ENCODE measurements at regions not wholly inside any gene's neighbourhood (a gene's known extent, or its start where the extent isn't known, plus 50 kb on each side); places are given as distances from the start of the nearest gene placed in this dataset.

DNA sequence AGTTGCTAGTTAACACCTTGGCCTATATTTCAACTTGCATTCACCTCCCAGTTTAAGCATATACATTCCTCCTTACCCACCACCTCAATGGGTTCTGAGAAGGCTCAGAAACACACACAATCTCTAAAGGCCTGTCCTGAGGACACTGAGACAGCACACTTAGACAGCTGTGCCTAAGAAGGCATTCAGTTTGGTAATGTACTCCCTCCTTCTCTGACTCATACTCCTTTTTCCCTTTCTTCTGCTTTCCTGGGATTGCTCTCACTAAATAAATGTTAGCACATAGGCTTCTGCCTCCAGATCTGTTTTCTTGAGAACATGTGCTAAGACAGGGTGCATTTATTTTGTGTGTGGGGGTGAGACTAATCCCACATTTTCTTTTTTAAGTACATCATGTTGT, 456.8 kb upstream of the CDH6 start:
- no peak for FAIRE-seq

DNA sequence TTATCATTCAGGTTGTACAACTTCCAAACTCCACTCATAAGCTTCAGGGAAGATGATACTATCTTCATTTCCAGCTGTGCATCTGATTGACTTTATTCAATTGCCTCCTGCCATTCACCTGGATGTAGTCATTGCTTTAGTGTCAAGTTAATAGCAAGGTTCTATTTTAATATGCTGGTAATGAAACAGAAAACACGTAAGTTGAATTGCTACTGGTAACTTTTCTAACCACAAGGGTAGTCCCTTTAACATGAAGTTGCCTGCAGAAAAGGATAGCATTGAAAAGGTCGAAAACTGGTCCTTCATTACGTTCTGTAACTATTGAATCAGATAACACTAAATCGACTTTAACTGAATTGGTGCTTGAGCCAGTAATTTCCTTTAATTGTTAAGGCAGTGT, 459.4 kb upstream of the CDH6 start:
- 87 to 91% (median 88%) methylated on average over 4 of the region's 4 CpGs for WGBS, 3 donors
- FAIRE-seq, result no peak
- no peak for DNase-seq
- H3K4me3 ChIP-seq (ENCODE audit: low read depth in 1 of 3, low read length in 3 of 3), result no peak overlapping the region
- H3K4me1 ChIP-seq (ENCODE audit: control insufficient read depth in 3 of 3, insufficient read depth in 2 of 3, low read depth in 1 of 3, low read length in 2 of 3), result no peaks in the 10 kb centered on the region
- H3K9me3 ChIP-seq (ENCODE audit: control insufficient read depth in 2 of 2, insufficient read depth in 1 of 2, low read depth in 1 of 2, low read length in 1 of 2), result no peaks in the 10 kb centered on the region
- no peak overlapping the region for H3K27ac ChIP-seq (ENCODE audit: low read depth in 1 of 3, low read length in 2 of 3)
- no peaks in the 10 kb centered on the region for H3K36me3 ChIP-seq (ENCODE audit: control insufficient read depth in 3 of 3, insufficient read depth in 2 of 3, low read depth in 1 of 3, low read length in 3 of 3)
- H3K27me3 ChIP-seq (ENCODE audit: control insufficient read depth in 3 of 3, insufficient read depth in 3 of 3, low read length in 3 of 3), result no peaks in the 10 kb centered on the region

More for the DNA sequence above, 456.8 kb upstream of the CDH6 start:
- Histone ChIP-seq H3K36me3 (ENCODE audit: control insufficient read depth in 3 of 3, insufficient read depth in 2 of 3, low read depth in 1 of 3, low read length in 3 of 3) (no peaks in the 10 kb centered on the region), H3K4me3 (ENCODE audit: low read depth in 1 of 3, low read length in 3 of 3) (no peak overlapping the region), H3K4me1 (ENCODE audit: control insufficient read depth in 3 of 3, insufficient read depth in 2 of 3, low read depth in 1 of 3, low read length in 2 of 3) (no peaks in the 10 kb centered on the region), H3K27ac (ENCODE audit: low read depth in 1 of 3, low read length in 2 of 3) (no peak overlapping the region), H3K9me3 (ENCODE audit: control insufficient read depth in 2 of 2, insufficient read depth in 1 of 2, low read depth in 1 of 2, low read length in 1 of 2) (no peaks in the 10 kb centered on the region), H3K27me3 (ENCODE audit: control insufficient read depth in 3 of 3, insufficient read depth in 3 of 3, low read length in 3 of 3) (no peaks in the 10 kb centered on the region)
- no peak for DNase-seq

DNA sequence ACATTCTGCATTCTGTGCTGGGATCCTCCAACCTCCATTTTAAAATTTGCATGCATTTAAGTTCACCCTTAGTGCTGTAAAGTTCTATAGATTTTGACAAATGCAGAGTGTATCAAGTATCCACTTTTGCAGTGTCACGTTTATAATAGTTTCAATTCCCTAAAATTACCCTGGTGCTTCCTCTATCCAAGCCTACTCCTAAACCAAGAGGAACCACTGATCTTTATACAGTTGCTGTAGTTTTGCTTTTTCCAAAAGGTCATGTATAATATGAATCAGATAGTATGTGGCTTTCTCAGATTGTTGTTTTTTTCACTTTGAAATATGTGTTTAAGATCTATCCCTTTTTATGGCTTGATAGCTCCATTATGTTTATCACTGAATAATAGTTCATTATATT, 468.4 kb upstream of the CDH6 start:
- Histone ChIP-seq H3K9me3 (ENCODE audit: control insufficient read depth in 2 of 2, insufficient read depth in 1 of 2, low read depth in 1 of 2, low read length in 1 of 2) (no peaks in the 10 kb centered on the region), H3K27ac (ENCODE audit: low read depth in 1 of 3, low read length in 2 of 3) (no peak overlapping the region), H3K4me1 (ENCODE audit: control insufficient read depth in 3 of 3, insufficient read depth in 2 of 3, low read depth in 1 of 3, low read length in 2 of 3) (no peaks in the 10 kb centered on the region), H3K27me3 (ENCODE audit: control insufficient read depth in 3 of 3, insufficient read depth in 3 of 3, low read length in 3 of 3) (no peaks in the 10 kb centered on the region), H3K4me3 (ENCODE audit: low read depth in 1 of 3, low read length in 3 of 3) (no peak overlapping the region), H3K36me3 (ENCODE audit: control insufficient read depth in 3 of 3, insufficient read depth in 2 of 3, low read depth in 1 of 3, low read length in 3 of 3) (no peaks in the 10 kb centered on the region)
- no peak for DNase-seq
- WGBS, 3 donors, result 52 to 70% (median 70%) methylated on average over 1 of the region's 1 CpG
- FAIRE-seq, result no peak

DNA sequence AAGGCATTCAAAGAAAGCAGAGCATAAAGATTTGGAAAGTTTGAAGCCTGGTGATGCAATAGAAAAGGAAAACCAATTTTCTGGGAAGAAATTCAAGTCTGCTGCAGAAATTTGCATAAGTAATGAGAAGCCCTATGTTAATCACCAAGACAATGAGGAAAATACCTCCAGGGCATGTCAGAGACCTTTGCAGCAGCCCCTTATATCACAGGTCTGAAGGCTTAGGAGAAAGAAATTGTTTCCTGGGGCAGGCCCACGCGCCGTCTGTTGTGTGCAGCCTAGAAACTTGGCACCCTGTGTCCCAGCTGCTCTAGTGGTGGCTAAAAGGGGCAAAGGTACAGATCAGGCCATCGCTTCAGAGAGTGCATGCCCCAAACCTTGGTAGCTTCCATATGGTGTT, 495.3 kb upstream of the CDH6 start:
- H3K4me3 ChIP-seq (ENCODE audit: low read depth in 1 of 3, low read length in 3 of 3), result no peak overlapping the region
- H3K9me3 ChIP-seq (ENCODE audit: control insufficient read depth in 2 of 2, insufficient read depth in 1 of 2, low read depth in 1 of 2, low read length in 1 of 2), result peaks cover 0 to 8% of the 10 kb centered on the region in 2 donors
- H3K4me1 ChIP-seq (ENCODE audit: control insufficient read depth in 3 of 3, insufficient read depth in 2 of 3, low read depth in 1 of 3, low read length in 2 of 3), result no peaks in the 10 kb centered on the region
- FAIRE-seq (no peak), DNase-seq (no peak)
- H3K36me3 ChIP-seq (ENCODE audit: control insufficient read depth in 3 of 3, insufficient read depth in 2 of 3, low read depth in 1 of 3, low read length in 3 of 3), result no peaks in the 10 kb centered on the region
- WGBS, 3 donors, result 80 to 93% (median 89%) methylated on average over 4 of the region's 4 CpGs
- no peak overlapping the region for H3K27ac ChIP-seq (ENCODE audit: low read depth in 1 of 3, low read length in 2 of 3)
- no peaks in the 10 kb centered on the region for H3K27me3 ChIP-seq (ENCODE audit: control insufficient read depth in 3 of 3, insufficient read depth in 3 of 3, low read length in 3 of 3)

DNA sequence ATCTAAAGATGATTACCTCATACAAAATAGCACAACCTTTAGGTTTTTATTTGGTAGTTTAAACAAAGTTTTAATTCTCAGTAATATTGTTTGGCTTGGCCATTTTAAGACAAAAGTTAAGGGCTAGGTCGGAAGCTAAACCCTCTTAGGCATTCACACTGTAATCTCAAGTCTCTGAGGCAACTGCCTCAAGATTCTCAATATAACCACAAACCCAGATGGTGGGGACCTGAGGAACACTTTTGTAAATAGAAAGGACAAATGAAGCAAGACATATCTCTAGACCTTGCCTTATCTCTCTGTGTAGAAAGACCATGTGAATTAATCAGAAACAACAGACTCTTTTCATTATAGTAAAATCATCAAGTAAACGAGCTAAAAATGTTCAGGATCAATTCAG, 500.2 kb upstream of the CDH6 start:
- H3K9me3 ChIP-seq (ENCODE audit: control insufficient read depth in 2 of 2, insufficient read depth in 1 of 2, low read depth in 1 of 2, low read length in 1 of 2), result no peaks in the 10 kb centered on the region
- H3K4me3 ChIP-seq (ENCODE audit: low read depth in 1 of 3, low read length in 3 of 3), result no peak overlapping the region
- H3K27me3 ChIP-seq (ENCODE audit: control insufficient read depth in 3 of 3, insufficient read depth in 3 of 3, low read length in 3 of 3), result no peaks in the 10 kb centered on the region
- WGBS, 3 donors, result 35 to 45% (median 45%) methylated on average over 2 of the region's 2 CpGs
- H3K27ac ChIP-seq (ENCODE audit: low read depth in 1 of 3, low read length in 2 of 3), result no peak overlapping the region
- no peaks in the 10 kb centered on the region for H3K4me1 ChIP-seq (ENCODE audit: control insufficient read depth in 3 of 3, insufficient read depth in 2 of 3, low read depth in 1 of 3, low read length in 2 of 3)
- no peak for FAIRE-seq
- DNase-seq, result no peak
- H3K36me3 ChIP-seq (ENCODE audit: control insufficient read depth in 3 of 3, insufficient read depth in 2 of 3, low read depth in 1 of 3, low read length in 3 of 3), result no peaks in the 10 kb centered on the region

DNA sequence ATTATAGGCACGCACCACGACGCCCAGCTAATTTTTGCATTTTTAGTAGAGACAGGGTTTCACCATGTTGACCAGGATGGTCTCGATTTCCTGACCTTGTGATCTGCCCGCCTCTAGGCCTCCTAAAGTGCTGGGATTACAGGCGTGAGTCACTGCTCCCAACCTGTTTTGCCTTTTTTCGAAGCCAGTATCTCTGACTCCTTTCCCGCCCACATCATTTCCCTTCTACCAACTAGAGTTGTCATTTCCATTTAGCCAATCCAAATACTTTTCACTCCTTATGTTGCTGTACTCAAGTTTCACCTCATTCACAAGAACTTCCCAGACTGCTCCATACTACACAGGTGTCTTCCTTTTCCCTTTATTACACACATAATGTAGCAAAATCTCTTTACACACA, 502.6 kb upstream of the CDH6 start:
- Histone ChIP-seq H3K27ac (ENCODE audit: low read depth in 1 of 3, low read length in 2 of 3) (no peak overlapping the region), H3K4me1 (ENCODE audit: control insufficient read depth in 3 of 3, insufficient read depth in 2 of 3, low read depth in 1 of 3, low read length in 2 of 3) (no peaks in the 10 kb centered on the region), H3K9me3 (ENCODE audit: control insufficient read depth in 2 of 2, insufficient read depth in 1 of 2, low read depth in 1 of 2, low read length in 1 of 2) (no peaks in the 10 kb centered on the region), H3K4me3 (ENCODE audit: low read depth in 1 of 3, low read length in 3 of 3) (no peak overlapping the region), H3K36me3 (ENCODE audit: control insufficient read depth in 3 of 3, insufficient read depth in 2 of 3, low read depth in 1 of 3, low read length in 3 of 3) (no peaks in the 10 kb centered on the region), H3K27me3 (ENCODE audit: control insufficient read depth in 3 of 3, insufficient read depth in 3 of 3, low read length in 3 of 3) (no peaks in the 10 kb centered on the region)
- 80 to 92% (median 90%) methylated on average over 8 of the region's 8 CpGs for WGBS, 3 donors
- FAIRE-seq, result no peak
- DNase-seq, result no peak

DNA sequence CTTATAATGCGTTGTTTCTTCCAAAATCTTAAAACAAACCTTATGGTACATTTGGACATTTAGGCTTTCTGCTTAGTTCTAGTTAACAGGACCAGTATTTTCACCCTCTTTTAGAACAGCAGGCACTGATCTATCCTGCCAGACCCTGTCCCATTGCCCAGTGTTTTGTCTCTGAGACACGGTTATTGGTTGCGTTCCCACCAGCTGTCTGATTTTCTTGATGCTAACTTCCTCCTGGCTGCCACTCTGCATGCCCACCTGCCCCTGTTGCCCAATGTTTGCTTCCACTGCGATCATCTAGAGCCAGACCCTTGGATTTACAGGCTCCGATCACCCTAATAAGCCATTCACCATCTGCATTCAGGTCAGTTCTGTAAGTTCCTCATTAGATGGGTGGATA, 506.0 kb upstream of the CDH6 start:
- FAIRE-seq (no peak), DNase-seq (no peak)
- 79 to 83% (median 82%) methylated on average over 5 of the region's 5 CpGs for WGBS, 3 donors
- Histone ChIP-seq H3K27ac (ENCODE audit: low read depth in 1 of 3, low read length in 2 of 3) (no peak overlapping the region), H3K4me3 (ENCODE audit: low read depth in 1 of 3, low read length in 3 of 3) (no peak overlapping the region), H3K27me3 (ENCODE audit: control insufficient read depth in 3 of 3, insufficient read depth in 3 of 3, low read length in 3 of 3) (no peaks in the 10 kb centered on the region), H3K4me1 (ENCODE audit: control insufficient read depth in 3 of 3, insufficient read depth in 2 of 3, low read depth in 1 of 3, low read length in 2 of 3) (no peaks in the 10 kb centered on the region), H3K9me3 (ENCODE audit: control insufficient read depth in 2 of 2, insufficient read depth in 1 of 2, low read depth in 1 of 2, low read length in 1 of 2) (no peaks in the 10 kb centered on the region), H3K36me3 (ENCODE audit: control insufficient read depth in 3 of 3, insufficient read depth in 2 of 3, low read depth in 1 of 3, low read length in 3 of 3) (no peaks in the 10 kb centered on the region)

DNA sequence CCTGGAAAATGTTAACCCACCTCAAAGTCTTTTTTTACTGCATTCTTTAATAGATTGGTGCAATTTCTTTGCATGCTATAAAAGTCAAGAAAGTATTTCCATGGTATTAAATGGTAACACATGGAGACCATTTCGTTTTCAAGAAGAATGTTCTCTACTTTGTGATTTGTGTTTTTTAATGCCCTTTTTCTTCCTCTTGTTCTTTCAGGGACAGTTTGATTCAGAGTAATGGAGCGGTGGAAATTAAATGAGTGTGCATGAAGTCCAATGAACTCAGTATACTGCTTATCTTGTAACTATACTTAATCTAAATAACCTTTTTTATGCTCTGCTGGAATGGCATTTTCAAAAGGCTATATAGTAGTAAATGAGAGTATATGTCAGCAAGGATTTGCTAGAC, 507.0 kb upstream of the CDH6 start:
- Histone ChIP-seq H3K36me3 (ENCODE audit: control insufficient read depth in 3 of 3, insufficient read depth in 2 of 3, low read depth in 1 of 3, low read length in 3 of 3) (no peaks in the 10 kb centered on the region), H3K4me1 (ENCODE audit: control insufficient read depth in 3 of 3, insufficient read depth in 2 of 3, low read depth in 1 of 3, low read length in 2 of 3) (no peaks in the 10 kb centered on the region), H3K9me3 (ENCODE audit: control insufficient read depth in 2 of 2, insufficient read depth in 1 of 2, low read depth in 1 of 2, low read length in 1 of 2) (no peaks in the 10 kb centered on the region), H3K27ac (ENCODE audit: low read depth in 1 of 3, low read length in 2 of 3) (no peak overlapping the region), H3K4me3 (ENCODE audit: low read depth in 1 of 3, low read length in 3 of 3) (no peak overlapping the region), H3K27me3 (ENCODE audit: control insufficient read depth in 3 of 3, insufficient read depth in 3 of 3, low read length in 3 of 3) (no peaks in the 10 kb centered on the region)
- FAIRE-seq, result no peak
- DNase-seq, result no peak
- WGBS, 3 donors, result 43 to 66% (median 46%) methylated on average over 2 of the region's 2 CpGs

DNA sequence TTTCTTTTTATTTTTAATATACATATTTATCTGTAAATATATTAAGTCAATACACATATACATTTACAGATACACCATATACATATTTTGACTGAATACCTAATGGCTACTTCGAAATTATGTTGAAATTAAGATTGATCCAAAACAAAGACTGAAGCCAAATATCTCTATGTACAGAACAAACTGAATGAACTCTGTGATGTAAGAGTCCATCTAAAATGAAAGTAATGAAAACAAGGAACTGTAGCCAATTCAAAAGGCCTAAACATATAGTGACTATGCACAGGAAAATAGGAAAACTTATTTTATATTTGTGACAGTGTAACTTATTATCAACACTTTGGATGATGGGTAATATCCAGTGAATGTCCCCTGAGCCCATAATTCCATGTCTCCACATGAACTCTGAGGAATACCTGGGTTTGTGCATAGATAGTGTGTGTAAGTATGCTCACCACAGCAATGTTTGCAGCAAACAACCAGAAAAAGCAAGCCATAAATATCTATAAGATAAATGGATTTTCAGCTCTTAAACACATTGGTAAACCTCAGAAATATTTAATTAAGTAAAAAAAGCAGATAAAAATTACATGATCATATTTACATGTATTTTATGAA, 517.2 kb upstream of the CDH6 start:
- FAIRE-seq, result no peak

More for the DNA sequence above, 517.2 kb upstream of the CDH6 start:
- 50 to 53% (median 51%) methylated on average over 1 of the region's 1 CpG for WGBS, 3 donors
- Histone ChIP-seq H3K4me3 (ENCODE audit: low read depth in 1 of 3, low read length in 3 of 3) (no peak overlapping the region), H3K36me3 (ENCODE audit: control insufficient read depth in 3 of 3, insufficient read depth in 2 of 3, low read depth in 1 of 3, low read length in 3 of 3) (no peaks in the 10 kb centered on the region), H3K27me3 (ENCODE audit: control insufficient read depth in 3 of 3, insufficient read depth in 3 of 3, low read length in 3 of 3) (no peaks in the 10 kb centered on the region), H3K27ac (ENCODE audit: low read depth in 1 of 3, low read length in 2 of 3) (no peak overlapping the region), H3K9me3 (ENCODE audit: control insufficient read depth in 2 of 2, insufficient read depth in 1 of 2, low read depth in 1 of 2, low read length in 1 of 2) (peaks cover 0 to 16% of the 10 kb centered on the region in 2 donors), H3K4me1 (ENCODE audit: control insufficient read depth in 3 of 3, insufficient read depth in 2 of 3, low read depth in 1 of 3, low read length in 2 of 3) (no peaks in the 10 kb centered on the region)
- no peak for DNase-seq

All from small intestine (tissue), 7 donors.